SU-DHL-6 (cell line): ENCODE measurements at regions not wholly inside any gene's neighbourhood (a gene's known extent, or its start where the extent isn't known, plus 50 kb on each side); places are given as distances from the start of the nearest gene placed in this dataset.

Source experiments
- EZH2phosphoT487 ChIP-seq: fragments of 200-600 bp; sonication (generic), shearing (Covaris generic); conservative IDR thresholded peaks from 2 replicates; pipeline ENCODE4 v1.6.1; 2018; ENCODE audit warnings: mild to moderate bottlenecking, antibody characterized with exemption, low read length, moderate library complexity, mixed read lengths
- TF ChIP-seq, protein P1 (sequence below): fragments of 200-600 bp; sonication (generic); IDR thresholded peaks from one replicate; pipeline ENCODE4 v1.5.1; 2017; ENCODE audit warnings: antibody characterized with exemption, mild to moderate bottlenecking, low read length, moderate library complexity; ENCODE audit not compliant: insufficient read depth, poor library complexity, severe bottlenecking

DNA sequence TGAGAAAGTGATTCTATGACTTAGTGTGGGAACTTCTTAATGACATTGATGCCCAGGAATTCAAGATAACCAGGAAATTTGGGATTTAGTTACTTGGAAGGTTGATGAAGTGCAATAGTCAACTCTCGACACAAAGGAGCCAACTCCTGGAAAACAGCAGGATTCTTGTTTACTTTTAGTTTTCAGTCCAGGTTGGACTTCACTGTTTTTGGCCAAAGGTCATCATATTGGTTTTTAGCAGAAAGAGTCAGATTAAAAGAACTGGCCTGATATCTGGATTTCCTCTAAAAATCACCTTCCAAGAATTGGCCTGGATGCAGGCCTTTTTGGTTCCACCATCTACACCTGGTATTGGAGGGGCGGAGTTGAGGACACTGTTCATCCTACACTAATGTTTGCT, 60.1 kb upstream of the SALL1 start:
- TF ChIP-seq, protein P1, sequence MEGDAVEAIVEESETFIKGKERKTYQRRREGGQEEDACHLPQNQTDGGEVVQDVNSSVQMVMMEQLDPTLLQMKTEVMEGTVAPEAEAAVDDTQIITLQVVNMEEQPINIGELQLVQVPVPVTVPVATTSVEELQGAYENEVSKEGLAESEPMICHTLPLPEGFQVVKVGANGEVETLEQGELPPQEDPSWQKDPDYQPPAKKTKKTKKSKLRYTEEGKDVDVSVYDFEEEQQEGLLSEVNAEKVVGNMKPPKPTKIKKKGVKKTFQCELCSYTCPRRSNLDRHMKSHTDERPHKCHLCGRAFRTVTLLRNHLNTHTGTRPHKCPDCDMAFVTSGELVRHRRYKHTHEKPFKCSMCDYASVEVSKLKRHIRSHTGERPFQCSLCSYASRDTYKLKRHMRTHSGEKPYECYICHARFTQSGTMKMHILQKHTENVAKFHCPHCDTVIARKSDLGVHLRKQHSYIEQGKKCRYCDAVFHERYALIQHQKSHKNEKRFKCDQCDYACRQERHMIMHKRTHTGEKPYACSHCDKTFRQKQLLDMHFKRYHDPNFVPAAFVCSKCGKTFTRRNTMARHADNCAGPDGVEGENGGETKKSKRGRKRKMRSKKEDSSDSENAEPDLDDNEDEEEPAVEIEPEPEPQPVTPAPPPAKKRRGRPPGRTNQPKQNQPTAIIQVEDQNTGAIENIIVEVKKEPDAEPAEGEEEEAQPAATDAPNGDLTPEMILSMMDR: no peak
- no peak for TF ChIP-seq EZH2phosphoT487
